B cell (primary cell): ENCODE measurements at regions not wholly inside any gene's neighbourhood (a gene's known extent, or its start where the extent isn't known, plus 50 kb on each side); places are given as distances from the start of the nearest gene placed in this dataset.

Experiments
- CTCF ChIP-seq: fragments of 200-600 bp; IDR thresholded peaks from one replicate; pipeline ENCODE4 v1.8.0; 2022; ENCODE audit warnings: antibody characterized with exemption, mild to moderate bottlenecking
- EZH2 ChIP-seq: IDR thresholded peaks from 2 replicates; pipeline ENCODE4 v1.6.1; 2012; ENCODE audit warnings: borderline replicate concordance, low read depth, mild to moderate bottlenecking, moderate library complexity, low read length; ENCODE audit not compliant: insufficient read depth, poor library complexity, severe bottlenecking

GRCh38 chr10:113235508-113235907, 285.5 kb downstream of the TCF7L2 start:
- TF ChIP-seq CTCF (no peak), EZH2 (no peak)
